GM18867 (cell line): ENCODE measurements at regions not wholly inside any gene's neighbourhood (a gene's known extent, or its start where the extent isn't known, plus 50 kb on each side); places are given as distances from the start of the nearest gene placed in this dataset.
A peak's percentile ranks its signal among the peaks of the same experiment; 100 is the strongest.

ENCODE experiments used
- ATAC-seq: cut with Tn5 transposase; IDR thresholded peaks from one replicate; pipeline ENCODE4 v1.9.1; 2021; ENCODE audit warnings: mild to moderate bottlenecking, moderate library complexity; ENCODE audit not compliant: unreplicated experiment

DNA sequence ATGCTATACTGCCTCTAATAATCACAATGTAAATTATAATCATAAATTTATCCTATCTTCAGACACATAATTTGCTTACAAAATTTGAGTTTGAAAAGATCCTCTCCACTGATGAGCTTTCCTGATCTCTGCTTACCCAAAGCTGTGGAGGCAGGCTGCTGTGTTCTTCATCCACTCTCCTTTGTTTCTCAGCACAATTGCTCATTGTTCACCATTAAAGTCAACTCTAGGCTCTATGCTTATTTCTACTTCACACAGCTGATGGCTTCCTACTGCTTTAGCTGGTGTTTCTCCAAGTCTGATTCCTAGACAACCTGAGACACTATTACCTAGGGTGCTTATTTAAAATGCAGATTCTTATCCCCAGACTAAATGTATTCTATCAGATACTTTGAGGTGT is 319.7 kb downstream of the PCDH18 start:
- ATAC-seq = no peak

DNA sequence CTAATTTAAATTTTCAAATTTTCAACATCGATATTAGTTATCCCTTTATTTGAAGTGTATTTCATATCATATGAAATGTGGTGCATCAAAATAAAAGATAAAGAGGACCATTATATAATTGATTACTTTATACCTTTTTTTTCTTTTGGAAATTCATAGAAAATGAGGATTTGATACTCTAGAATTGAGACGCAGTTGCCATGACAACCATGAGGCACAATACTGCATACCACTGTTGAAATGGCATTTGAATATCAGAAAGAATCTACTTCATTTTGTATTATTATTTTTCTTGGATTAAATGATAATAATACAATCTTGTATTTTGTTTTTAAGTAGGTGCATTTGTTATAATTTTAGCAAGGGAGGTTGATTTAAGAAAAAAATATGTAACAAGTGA is 323.1 kb downstream of the PCDH18 start:
- no peak for ATAC-seq

DNA sequence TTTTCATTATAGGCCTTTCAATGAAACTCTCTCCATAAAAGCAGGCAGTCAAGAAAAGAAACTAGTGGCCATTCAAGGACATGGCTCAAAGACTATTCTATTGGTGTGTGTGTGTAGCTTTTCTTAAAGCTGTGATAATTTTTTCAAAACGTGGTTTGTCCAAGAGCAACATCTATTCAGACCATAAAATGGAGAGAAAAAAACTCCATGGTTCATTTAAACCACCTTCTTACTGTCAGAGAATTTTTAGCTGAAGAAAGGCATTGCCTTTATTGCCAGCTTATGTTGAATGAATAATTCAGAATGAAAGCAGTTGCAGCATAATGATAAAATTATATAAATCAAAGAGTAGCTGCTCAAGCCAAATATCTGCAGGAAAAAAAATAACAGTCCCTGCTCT is 325.5 kb downstream of the PCDH18 start:
- no peak for ATAC-seq

DNA sequence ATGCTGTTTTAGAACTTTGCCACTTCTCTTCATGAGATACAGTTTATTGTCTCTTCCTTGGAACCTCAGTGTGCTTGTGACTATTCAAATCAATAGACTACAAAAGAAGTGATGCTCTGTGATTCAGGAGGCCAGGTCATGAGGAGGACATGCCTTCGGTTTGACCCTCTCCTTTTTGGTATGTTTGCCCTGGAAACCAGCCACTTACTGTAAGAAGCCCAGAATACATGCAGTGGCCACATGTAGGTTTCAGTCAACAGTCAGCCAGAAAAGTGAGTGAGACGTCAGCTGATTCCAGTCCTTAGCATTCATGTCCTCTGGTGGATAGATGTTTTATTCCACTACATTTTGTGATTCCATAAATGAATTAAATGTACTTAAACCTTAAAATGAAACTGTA is 328.7 kb downstream of the PCDH18 start:
- no peak for ATAC-seq

DNA sequence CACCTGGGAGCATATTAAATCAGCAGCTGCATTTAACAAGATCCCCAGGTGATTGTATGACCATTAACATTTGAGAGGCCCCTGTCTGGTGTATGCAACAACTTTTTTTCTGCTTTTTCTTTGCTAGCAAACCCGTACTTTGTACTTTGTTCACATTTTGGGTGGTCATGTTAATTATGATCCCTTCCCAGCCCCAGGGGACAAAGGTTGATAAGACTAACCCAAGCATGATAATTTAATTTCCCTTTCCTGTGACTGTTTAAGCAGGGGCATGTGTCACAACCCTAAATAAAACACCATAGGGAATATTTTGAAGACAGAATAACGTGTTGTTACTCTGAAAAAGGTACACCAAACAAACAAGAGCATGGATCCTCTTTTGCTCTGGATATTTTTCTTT is 332.0 kb downstream of the PCDH18 start:
- ATAC-seq = no peak

DNA sequence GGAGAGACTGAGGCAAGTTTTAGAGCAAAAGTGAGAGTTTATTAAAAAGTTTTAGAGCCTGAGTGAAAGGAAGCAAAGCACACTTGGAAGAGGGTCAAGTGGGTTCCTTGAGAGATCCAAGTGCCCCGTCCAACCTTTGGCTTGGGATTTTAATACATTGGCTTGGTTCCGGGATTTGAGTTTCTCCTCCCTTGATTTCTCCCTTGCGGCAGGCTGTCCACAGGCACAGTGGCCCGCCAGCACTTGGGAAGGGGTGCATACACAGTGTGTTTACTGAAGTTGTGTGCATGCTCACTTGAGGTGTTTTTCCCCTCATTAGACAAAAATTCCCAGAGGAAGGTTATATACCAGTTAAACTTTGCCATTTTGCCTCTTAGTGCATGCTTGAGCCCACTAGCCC is 333.5 kb downstream of the PCDH18 start:
- ATAC-seq = no peak

DNA sequence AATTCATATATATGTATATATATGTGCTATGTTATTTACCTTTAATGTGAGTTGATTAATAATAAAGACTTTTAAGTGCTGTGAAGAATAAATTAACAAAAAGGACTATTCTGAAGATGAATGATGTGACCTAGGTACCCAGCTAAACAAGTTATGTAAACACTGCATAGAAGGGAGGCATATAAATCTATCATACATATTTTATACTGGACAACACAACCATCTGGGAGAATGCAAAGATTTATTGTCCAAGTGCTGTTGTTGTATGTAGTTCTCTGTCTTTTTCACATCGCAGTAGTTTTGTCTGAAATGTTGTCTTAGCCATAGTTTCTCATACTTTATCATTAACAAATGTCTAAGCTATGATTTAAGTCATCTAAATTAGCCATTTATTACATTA is 337.6 kb downstream of the PCDH18 start:
- no peak for ATAC-seq

DNA sequence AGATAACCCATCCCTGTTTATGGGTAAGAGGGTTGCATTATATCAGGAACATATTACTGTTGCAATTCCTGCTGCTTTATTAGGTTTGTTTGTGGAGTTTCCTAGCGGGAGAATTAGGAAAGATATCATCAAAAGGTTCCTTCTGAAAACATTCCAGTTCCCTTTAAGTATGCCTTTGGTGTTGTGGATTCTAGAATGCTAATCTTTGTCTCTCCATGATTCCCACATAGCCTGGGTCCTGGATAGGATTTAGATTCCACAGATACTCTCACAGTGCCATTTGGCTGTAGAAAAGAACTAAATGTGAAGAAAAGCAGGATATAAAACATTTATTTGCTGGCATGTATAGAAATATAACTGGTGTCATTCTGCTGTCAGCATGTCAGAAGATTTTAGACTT is 338.7 kb downstream of the PCDH18 start:
- no peak for ATAC-seq

DNA sequence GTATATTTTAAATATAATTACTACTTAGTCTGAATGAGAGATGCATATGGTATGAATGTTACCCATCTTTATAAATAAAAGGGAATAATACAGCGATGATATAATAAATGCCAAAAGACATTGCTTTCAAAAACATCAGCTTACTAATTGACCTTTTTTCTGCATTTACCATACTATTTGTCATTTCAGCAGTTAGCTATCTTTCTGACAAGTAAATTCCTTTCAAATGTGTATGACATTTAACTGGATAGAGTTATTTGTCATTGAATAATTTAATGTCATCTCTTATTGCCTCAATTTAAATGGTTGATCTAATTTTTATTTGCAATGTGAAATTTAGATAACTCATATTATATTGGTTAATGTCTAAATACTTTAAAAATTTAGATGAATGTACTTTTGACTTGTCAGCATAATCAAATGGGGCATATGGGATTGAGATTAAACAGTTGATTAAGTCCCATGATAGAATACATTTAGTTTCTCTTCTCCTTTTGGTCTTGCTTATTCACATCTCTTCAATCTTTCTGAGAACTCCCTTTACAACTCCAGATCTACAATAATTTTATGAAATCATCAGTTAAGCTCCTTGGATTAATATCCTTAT is 350.9 kb downstream of the PCDH18 start:
- ATAC-seq = no peak

- ATAC-seq = no peak
Observed at GRCh38 chr4:137180349-137180748, 351.9 kb downstream of the PCDH18 start.

DNA sequence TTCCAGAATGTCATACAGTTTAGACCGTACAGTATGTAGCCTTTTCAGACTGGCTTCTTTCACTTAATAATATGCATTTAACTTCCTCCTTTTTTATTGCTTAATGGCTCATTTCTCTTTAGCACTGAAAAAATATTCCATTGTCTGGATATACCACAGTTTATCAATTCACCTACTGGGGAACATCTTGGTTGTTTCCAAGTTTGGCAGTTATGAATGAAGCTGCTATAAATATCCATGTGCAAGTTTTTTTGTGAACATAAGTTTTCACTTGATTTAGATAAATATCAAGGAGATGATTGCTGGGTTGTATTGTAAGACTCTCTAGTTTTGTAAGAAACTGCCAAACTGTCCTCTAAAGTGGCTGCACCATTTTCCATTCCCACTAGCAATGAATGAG is 375.5 kb downstream of the PCDH18 start:
- ATAC-seq = no peak

DNA sequence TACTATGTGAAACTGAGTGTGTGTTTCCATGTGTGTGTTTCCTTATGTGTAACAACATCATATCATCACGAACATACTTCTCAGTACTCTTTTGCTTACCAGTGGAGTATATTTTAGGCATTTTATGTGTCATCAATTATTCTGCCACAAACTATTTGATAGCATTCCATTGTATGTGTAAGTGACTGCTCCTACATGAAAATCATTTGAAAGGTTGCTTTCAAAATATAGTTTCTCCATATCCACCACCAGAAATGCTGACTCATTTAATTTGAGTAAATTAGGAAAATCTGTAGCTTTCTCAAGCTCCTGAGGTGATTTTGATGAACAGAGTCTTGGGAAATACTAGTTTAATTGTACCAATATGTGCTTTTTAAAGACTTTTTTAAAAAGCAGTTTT is 376.2 kb downstream of the PCDH18 start:
- ATAC-seq = no peak

DNA sequence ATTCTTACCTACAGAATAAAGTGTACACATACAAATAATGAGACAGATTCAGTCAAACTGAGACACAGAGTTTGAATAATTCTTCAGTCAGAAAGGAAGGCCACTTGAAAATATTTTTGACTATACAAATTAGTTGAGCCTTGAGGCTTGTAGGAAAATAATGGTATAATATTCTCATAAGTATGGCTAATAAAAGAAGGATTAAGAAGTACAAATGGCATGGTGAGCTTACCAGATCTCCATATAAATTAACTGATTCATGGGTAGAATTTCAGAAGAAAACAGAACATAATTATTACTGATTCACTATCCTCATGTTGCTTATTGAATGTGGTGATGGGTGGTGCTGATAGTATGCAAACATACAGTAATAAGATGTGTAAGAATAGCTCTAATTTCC is 401.1 kb downstream of the PCDH18 start:
- ATAC-seq = no peak

DNA sequence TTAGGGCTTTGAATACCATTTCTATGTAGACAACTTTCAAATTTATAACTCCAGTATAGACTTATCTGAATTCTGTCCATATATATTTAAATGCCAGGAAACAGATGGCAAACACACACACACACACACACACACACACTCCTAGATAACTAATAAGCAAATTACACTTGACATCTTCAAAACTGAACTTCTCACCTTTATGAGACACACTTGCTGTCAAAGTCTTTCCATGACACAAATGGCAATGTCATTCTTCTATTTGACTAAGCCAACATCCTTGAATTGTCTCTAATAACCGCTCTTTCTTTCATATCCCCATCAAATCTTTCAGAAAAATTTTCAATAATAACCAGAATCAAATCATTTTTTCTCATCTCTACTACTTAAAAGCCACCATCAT is 402.4 kb downstream of the PCDH18 start:
- ATAC-seq = no peak

DNA sequence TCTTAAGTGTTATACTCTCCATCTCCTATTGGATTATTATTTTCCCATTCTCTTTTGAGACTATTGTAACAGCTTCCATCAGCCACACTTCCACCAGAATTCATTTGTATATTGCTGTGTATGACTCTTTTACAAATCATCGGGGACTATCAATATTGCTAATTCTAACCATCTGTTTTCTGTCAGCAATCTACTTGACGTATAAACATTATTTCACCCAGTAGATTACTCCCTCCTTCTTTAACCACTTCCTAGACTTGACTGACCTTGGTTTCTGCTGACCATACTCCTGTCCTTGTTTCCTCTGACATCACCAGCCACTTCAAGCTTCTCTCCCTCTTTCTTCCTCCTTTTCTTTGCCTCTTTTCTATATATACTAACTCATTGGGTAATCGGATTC is 402.9 kb downstream of the PCDH18 start:
- no peak for ATAC-seq

DNA sequence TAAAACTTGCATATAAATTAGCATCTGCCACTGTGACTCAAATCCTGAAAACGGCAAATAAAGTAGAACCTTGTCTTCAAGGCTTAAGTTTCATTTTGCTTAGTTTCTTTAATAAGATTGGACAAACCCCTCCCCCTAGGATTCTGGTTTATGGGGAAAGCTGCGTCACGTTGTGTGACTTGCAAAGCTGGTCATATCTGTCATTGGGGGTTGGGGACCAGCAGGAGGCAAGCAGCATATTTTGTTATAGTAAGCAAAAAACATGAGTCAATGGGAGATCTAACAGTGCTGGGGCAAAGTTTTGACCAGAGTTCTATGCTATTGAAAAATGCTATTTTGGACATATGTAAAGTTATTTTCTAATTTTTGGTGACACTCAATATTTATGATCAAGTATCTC is 407.3 kb downstream of the PCDH18 start:
- no peak for ATAC-seq

GRCh38 chr4:137124278-137124932 is 407.9 kb downstream of the PCDH18 start:
- peak; percentile 93 for ATAC-seq

- ATAC-seq = no peak
Observed at GRCh38 chr4:137122876-137123275, 409.4 kb downstream of the PCDH18 start.

DNA sequence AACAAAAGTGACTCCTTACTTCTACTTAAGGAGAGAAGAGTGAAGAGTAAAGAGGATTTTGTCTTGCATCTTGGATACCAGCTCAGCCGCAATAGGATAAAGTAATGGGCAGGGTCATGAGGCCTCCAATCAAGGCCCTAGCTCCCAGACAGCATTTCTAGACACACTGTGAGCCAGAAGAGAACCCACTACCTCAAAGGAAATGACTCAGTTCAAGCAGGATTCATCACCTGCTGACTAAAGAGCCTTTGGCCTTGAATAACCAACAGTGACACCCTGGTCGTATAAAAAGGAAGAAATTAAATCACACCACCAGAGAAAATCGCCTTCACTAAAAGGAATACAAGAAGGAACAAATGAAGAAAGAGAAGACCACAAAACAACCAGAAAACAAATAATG is 416.1 kb downstream of the PCDH18 start:
- ATAC-seq = no peak

- ATAC-seq = no peak
Observed at GRCh38 chr4:137106733-137107132, 425.6 kb downstream of the PCDH18 start.

- no peak for ATAC-seq
Observed at GRCh38 chr4:137106287-137106686, 426.0 kb downstream of the PCDH18 start.

- ATAC-seq = no peak
Observed at GRCh38 chr4:137090951-137091350, 441.3 kb downstream of the PCDH18 start.

GRCh38 chr4:137083571-137084135 is 448.6 kb downstream of the PCDH18 start:
- no peak for ATAC-seq
